ENCODE measurements at regions not wholly inside any gene's neighbourhood (a gene's known extent, or its start where the extent isn't known, plus 50 kb on each side); places are given as distances from the start of the nearest gene placed in this dataset.

GRCh38 chr20:40203032-40203431, 486.0 kb downstream of the MAFB start:
- H3K27ac ChIP-seq (ENCODE audit: low read depth, low read length): no peak overlapping the region
- H3K4me3 ChIP-seq (ENCODE audit: extremely low read depth in 1 of 4, insufficient read depth in 2 of 4, low read depth in 3 of 4, low read length in 4 of 4): no peak overlapping the region
- no peak overlapping the region for H3K4ac ChIP-seq (replicated peaks; ENCODE audit: insufficient read length, low read depth, low read length)
- no peak overlapping the region for H3K56ac ChIP-seq (replicated peaks; ENCODE audit: insufficient read length, low read depth, low read length)
- no peak overlapping the region for H3K18ac ChIP-seq (ENCODE audit: extremely low read depth, low read length)
- no peak overlapping the region for H4K5ac ChIP-seq (ENCODE audit: insufficient read length, low read depth, low read length)
- no peaks in the 10 kb centered on the region; a peak in 1 of 7 replicates for H3K4me1 ChIP-seq (replicated peaks in 1 of 4; ENCODE audit: control insufficient read depth in 3 of 4, insufficient read depth in 4 of 4, low read length in 3 of 4)
- 73% methylated on average over 1 of the region's 1 CpG; no CpG with 5 or more reads in 1 of the 2 experiments for WGBS, 2 experiments (ENCODE audit: extremely low coverage in 1 of 2, insufficient coverage in 1 of 2, insufficient read length in 1 of 2, insufficient replicate concordance in 2 of 2, low coverage in 1 of 2, low lambda C conversion rate in 2 of 2, missing lambda C conversion rate in 1 of 2)
- no peak overlapping the region for H4K91ac ChIP-seq (replicated peaks; ENCODE audit: insufficient read length, low read length)
- H2AFZ ChIP-seq (ENCODE audit: low read length): no peak overlapping the region
- H3K36me3 ChIP-seq (ENCODE audit: control insufficient read depth in 2 of 4, insufficient read depth in 4 of 4, low read length in 3 of 4): no peaks in the 10 kb centered on the region
- no peak overlapping the region for H2BK5ac ChIP-seq (ENCODE audit: low read depth, low read length)
- no peaks in the 10 kb centered on the region for H3K9me3 ChIP-seq (ENCODE audit: insufficient read depth in 2 of 2, low read depth in 1 of 2, low read length in 1 of 2)
- FAIRE-seq (no peak), DNase-seq (ENCODE audit: low read depth in 1 of 2, low spot score in 2 of 2) (no peak)
- no peak for TF ChIP-seq TAF7 (optimal IDR thresholded peaks at IDR 0.05; ENCODE audit: borderline replicate concordance, low read depth, low read length)
- no peak for TF ChIP-seq RXRA (IDR thresholded peaks at IDR 0.05; ENCODE audit: insufficient read depth, low read depth, low read length)
- TF ChIP-seq KDM4A (IDR thresholded peaks at IDR 0.05; ENCODE audit: low read depth, low read length, severe bottlenecking): no peak
- TF ChIP-seq GABPA (IDR thresholded peaks at IDR 0.05; ENCODE audit: borderline replicate concordance, insufficient read depth, low read length): no peak
- POLR2A ChIA-PET (ENCODE audit: partially characterized antibody): no interaction called here
- H3K9ac ChIP-seq (replicated peaks in 1 of 4; ENCODE audit: extremely low read depth in 1 of 4, low read depth in 3 of 4, low read length in 3 of 4): no peak overlapping the region
- no peak overlapping the region for H4K8ac ChIP-seq (ENCODE audit: extremely low read depth, insufficient read depth, low read length)
- H3K4me2 ChIP-seq (ENCODE audit: insufficient read depth in 1 of 2, low read depth in 2 of 2, low read length in 2 of 2): no peak overlapping the region
- H3K27me3 ChIP-seq (replicated peaks in 1 of 4; ENCODE audit: control insufficient read depth in 3 of 4, extremely low read depth in 1 of 4, insufficient read depth in 3 of 4, low read length in 3 of 4): no peaks in the 10 kb centered on the region
- no peaks in the 10 kb centered on the region for H3K23me2 ChIP-seq (ENCODE audit: low read depth, low read length)
- H2BK20ac ChIP-seq (ENCODE audit: low read length): no peak overlapping the region
- H4K20me1 ChIP-seq (replicated peaks in 1 of 2; ENCODE audit: control insufficient read depth in 1 of 2, insufficient read depth in 2 of 2, low read length in 2 of 2): no peaks in the 10 kb centered on the region
- H3K23ac ChIP-seq (ENCODE audit: insufficient read length): no peak overlapping the region
- H3K14ac ChIP-seq (ENCODE audit: insufficient read length): no peak overlapping the region
- H3K79me1 ChIP-seq (ENCODE audit: low read depth, low read length): no peaks in the 10 kb centered on the region
- CTCF ChIA-PET (ENCODE audit: partially characterized antibody): interaction anchor here (0.9 kb wide), 1 partner anchor 43 kb away, joined by 6 read pairs; no protein-coding TSS in a partner anchor
- H2BK120ac ChIP-seq (replicated peaks; ENCODE audit: low read depth, low read length): no peak overlapping the region
- no peak overlapping the region for H2BK12ac ChIP-seq (ENCODE audit: low read depth, low read length)
- no peak overlapping the region for H2BK15ac ChIP-seq (ENCODE audit: low read length)
- no peaks in the 10 kb centered on the region for H3K79me2 ChIP-seq (ENCODE audit: control insufficient read depth in 1 of 2, insufficient read depth in 2 of 2, low read length in 2 of 2)
- no peak overlapping the region for H2AK5ac ChIP-seq (ENCODE audit: low read depth, low read length)
